Astrocyte (in vitro differentiated cells and primary cell): ENCODE measurements at regions not wholly inside any gene's neighbourhood (a gene's known extent, or its start where the extent isn't known, plus 50 kb on each side); places are given as distances from the start of the nearest gene placed in this dataset.
"Not testable (repeated sequence)": the region's sequence is repeated elsewhere in the genome, so short reads cannot be mapped to it uniquely, and the experiment has no call there.

Experiments used
- EZH2 ChIP-seq: IDR thresholded peaks from 2 replicates; pipeline ENCODE4 v1.6.1; 2012; ENCODE audit warnings: mild to moderate bottlenecking, low read length, inconsistent platforms; ENCODE audit not compliant: insufficient read depth
- TF ChIP-seq, protein P1 (sequence below): IDR thresholded peaks from 2 replicates; pipeline ENCODE4 v1.5.1; 2011; ENCODE audit warnings: low read depth, mild to moderate bottlenecking, inconsistent platforms, low read length, moderate library complexity; ENCODE audit not compliant: insufficient read depth

DNA sequence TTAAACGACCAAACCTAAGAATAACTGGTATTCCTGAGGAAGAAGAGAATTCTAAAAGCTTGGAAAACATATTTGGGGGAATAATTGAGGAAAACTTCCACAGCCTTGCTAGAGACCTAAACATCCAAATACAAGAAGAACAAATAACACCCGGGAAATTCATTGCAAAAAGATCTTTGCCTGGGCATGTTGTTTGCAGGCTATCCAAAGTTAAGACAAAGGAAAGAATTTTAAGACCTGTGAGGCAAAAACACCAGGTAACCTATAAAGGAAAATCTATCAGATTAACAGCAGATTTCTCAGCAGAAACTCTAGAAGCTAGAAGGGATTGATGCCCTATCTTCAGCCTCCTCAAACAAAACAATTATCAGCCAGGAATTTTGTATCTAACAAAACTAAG is 82.2 kb upstream of the TRPC7 start:
- TF ChIP-seq, protein P1, sequence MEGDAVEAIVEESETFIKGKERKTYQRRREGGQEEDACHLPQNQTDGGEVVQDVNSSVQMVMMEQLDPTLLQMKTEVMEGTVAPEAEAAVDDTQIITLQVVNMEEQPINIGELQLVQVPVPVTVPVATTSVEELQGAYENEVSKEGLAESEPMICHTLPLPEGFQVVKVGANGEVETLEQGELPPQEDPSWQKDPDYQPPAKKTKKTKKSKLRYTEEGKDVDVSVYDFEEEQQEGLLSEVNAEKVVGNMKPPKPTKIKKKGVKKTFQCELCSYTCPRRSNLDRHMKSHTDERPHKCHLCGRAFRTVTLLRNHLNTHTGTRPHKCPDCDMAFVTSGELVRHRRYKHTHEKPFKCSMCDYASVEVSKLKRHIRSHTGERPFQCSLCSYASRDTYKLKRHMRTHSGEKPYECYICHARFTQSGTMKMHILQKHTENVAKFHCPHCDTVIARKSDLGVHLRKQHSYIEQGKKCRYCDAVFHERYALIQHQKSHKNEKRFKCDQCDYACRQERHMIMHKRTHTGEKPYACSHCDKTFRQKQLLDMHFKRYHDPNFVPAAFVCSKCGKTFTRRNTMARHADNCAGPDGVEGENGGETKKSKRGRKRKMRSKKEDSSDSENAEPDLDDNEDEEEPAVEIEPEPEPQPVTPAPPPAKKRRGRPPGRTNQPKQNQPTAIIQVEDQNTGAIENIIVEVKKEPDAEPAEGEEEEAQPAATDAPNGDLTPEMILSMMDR = not testable (repeated sequence)
- TF ChIP-seq EZH2 = not testable (repeated sequence)
